ENCODE measurements at regions not wholly inside any gene's neighbourhood (a gene's known extent, or its start where the extent isn't known, plus 50 kb on each side); places are given as distances from the start of the nearest gene placed in this dataset.

DNA sequence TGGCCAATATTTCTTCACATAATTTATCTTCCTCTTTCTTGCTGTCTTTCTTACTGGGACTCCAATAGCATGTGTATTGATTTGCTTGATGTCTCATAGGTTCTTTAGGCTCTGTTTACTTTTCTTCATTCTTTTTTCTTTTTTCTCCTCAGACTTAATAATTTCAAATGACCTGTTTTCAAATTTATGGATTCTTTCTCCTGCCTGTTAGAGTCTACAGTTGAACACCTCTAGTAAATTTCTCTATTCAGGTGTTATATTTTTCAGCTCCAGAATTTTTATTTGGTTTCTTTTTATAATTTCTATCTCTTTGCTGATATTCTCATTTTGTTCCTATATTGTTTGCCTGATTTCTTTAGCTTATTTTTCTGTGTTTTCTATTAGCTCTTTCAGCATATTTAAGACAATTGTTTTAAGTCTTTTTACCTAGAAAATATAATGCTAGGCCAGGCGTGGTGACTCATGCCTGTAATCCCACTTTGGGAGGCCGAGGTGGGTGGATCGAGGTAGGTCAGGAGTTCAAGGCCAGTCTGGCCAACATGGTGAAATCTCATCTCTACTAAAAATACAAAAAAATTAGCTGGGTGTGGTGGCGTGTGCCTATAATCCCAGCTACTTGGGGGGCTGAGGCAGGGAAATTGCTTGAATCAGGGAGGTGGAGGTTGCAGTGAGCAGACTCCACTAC is 61.9 kb upstream of the TNS3 start:
- TF ChIP-seq CTCF (IDR thresholded peaks at IDR 0.05) (no peak), POLR2A (IDR thresholded peaks at IDR 0.05) (no peak), EP300 (IDR thresholded peaks at IDR 0.05) (no peak)
